ENCODE measurements at regions not wholly inside any gene's neighbourhood (a gene's known extent, or its start where the extent isn't known, plus 50 kb on each side); places are given as distances from the start of the nearest gene placed in this dataset.

GRCh38 chr15:95662638-95663037 lies 667.9 kb upstream of the NR2F2 start:
- TF ChIP-seq GABPA (IDR thresholded peaks at IDR 0.05; ENCODE audit: low read depth) (no peak), POLR2AphosphoS5 (IDR thresholded peaks at IDR 0.05; ENCODE audit: low read depth) (no peak), CTCF (IDR thresholded peaks at IDR 0.05; ENCODE audit: insufficient read depth, low read length) (no peak), REST (IDR thresholded peaks at IDR 0.05; ENCODE audit: insufficient replicate concordance, low read depth) (no peak), SPI1 (IDR thresholded peaks at IDR 0.05; ENCODE audit: borderline replicate concordance, low read depth) (no peak)
- no peak for DNase-seq (ENCODE audit: low read depth in 1 of 2, low spot score in 1 of 2)
- Histone ChIP-seq H3K27ac (replicated peaks) (no peak overlapping the region), H3K27me3 (ENCODE audit: insufficient read depth, poor library complexity, severe bottlenecking) (no peaks in the 10 kb centered on the region), H3K4me3 (replicated peaks; ENCODE audit: insufficient read depth, low read length) (no peak overlapping the region)

GRCh38 chr15:95663156-95664100 lies 667.1 kb upstream of the NR2F2 start:
- TF ChIP-seq POLR2AphosphoS5 (IDR thresholded peaks at IDR 0.05; ENCODE audit: low read depth), result no peak
- no peak for TF ChIP-seq GABPA (IDR thresholded peaks at IDR 0.05; ENCODE audit: low read depth)
- no peak for TF ChIP-seq CTCF (IDR thresholded peaks at IDR 0.05; ENCODE audit: insufficient read depth, low read length)
- no peak for TF ChIP-seq REST (IDR thresholded peaks at IDR 0.05; ENCODE audit: insufficient replicate concordance, low read depth)
- DNase-seq (ENCODE audit: low read depth in 1 of 2, low spot score in 1 of 2), result no peak

GRCh38 chr15:95664450-95664849 lies 666.0 kb upstream of the NR2F2 start:
- H3K27me3 ChIP-seq (ENCODE audit: insufficient read depth, poor library complexity, severe bottlenecking), result no peaks in the 10 kb centered on the region
- no peak for DNase-seq (ENCODE audit: low read depth in 1 of 2, low spot score in 1 of 2)
- TF ChIP-seq REST (IDR thresholded peaks at IDR 0.05; ENCODE audit: insufficient replicate concordance, low read depth) (no peak), CTCF (IDR thresholded peaks at IDR 0.05; ENCODE audit: insufficient read depth, low read length) (no peak), SPI1 (IDR thresholded peaks at IDR 0.05; ENCODE audit: borderline replicate concordance, low read depth) (no peak), GABPA (IDR thresholded peaks at IDR 0.05; ENCODE audit: low read depth) (no peak), POLR2AphosphoS5 (IDR thresholded peaks at IDR 0.05; ENCODE audit: low read depth) (no peak)

More at GRCh38 chr15:95663156-95664100, 667.1 kb upstream of the NR2F2 start:
- Histone ChIP-seq H3K27ac (replicated peaks) (no peak overlapping the region), H3K4me3 (replicated peaks; ENCODE audit: insufficient read depth, low read length) (no peak overlapping the region), H3K27me3 (ENCODE audit: insufficient read depth, poor library complexity, severe bottlenecking) (no peaks in the 10 kb centered on the region)

More at GRCh38 chr15:95664450-95664849, 666.0 kb upstream of the NR2F2 start:
- Histone ChIP-seq H3K4me3 (replicated peaks; ENCODE audit: insufficient read depth, low read length) (no peak overlapping the region), H3K27ac (replicated peaks) (no peak overlapping the region)
